ENCODE measurements at regions not wholly inside any gene's neighbourhood (a gene's known extent, or its start where the extent isn't known, plus 50 kb on each side); places are given as distances from the start of the nearest gene placed in this dataset.

GRCh38 chr2:105556366-105556765 is 157.5 kb upstream of the FHL2 start:
- H3K4me3 Mint-ChIP-seq (ENCODE audit: unreplicated experiment) = no peak overlapping the region
- no peaks in the 10 kb centered on the region for H3K9me3 Mint-ChIP-seq (ENCODE audit: unreplicated experiment)
- peaks cover 8% of the 10 kb centered on the region for H3K27me3 Mint-ChIP-seq (ENCODE audit: insufficient read depth, unreplicated experiment)
- H3K4me1 Mint-ChIP-seq (ENCODE audit: low read depth, unreplicated experiment) = no peaks in the 10 kb centered on the region
- intact Hi-C loops (cut with micrococcal nuclease; ENCODE audit: unreplicated experiment) = no loop called here
- no peaks in the 10 kb centered on the region; the same call in 1 of the 2 replicates for H3K27me3 ChIP-seq (replicated peaks; ENCODE audit: control insufficient read depth, insufficient read depth, low read length)
- TF ChIP-seq, protein P1, sequence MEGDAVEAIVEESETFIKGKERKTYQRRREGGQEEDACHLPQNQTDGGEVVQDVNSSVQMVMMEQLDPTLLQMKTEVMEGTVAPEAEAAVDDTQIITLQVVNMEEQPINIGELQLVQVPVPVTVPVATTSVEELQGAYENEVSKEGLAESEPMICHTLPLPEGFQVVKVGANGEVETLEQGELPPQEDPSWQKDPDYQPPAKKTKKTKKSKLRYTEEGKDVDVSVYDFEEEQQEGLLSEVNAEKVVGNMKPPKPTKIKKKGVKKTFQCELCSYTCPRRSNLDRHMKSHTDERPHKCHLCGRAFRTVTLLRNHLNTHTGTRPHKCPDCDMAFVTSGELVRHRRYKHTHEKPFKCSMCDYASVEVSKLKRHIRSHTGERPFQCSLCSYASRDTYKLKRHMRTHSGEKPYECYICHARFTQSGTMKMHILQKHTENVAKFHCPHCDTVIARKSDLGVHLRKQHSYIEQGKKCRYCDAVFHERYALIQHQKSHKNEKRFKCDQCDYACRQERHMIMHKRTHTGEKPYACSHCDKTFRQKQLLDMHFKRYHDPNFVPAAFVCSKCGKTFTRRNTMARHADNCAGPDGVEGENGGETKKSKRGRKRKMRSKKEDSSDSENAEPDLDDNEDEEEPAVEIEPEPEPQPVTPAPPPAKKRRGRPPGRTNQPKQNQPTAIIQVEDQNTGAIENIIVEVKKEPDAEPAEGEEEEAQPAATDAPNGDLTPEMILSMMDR (IDR thresholded peaks at IDR 0.05; ENCODE audit: insufficient read depth in 1 of 2, low read depth in 1 of 2, low read length in 1 of 2, severe bottlenecking in 1 of 2, unreplicated experiment in 1 of 2) = no peak
- BruUV-seq (replicated peaks) = no TSS peak
- no peaks in the 10 kb centered on the region for H3K9me3 ChIP-seq
- no peaks in the 10 kb centered on the region for H3K36me3 ChIP-seq (ENCODE audit: control insufficient read depth, insufficient read depth, low read length)
- POLR2A ChIA-PET = no interaction called here
- no peak for DNase-seq
- peaks cover 17% of the 10 kb centered on the region; the same call in 1 of the 2 replicates for H3K4me1 ChIP-seq
- H3K27ac Mint-ChIP-seq (ENCODE audit: unreplicated experiment) = no peak overlapping the region
- no peaks in the 10 kb centered on the region for H3K36me3 Mint-ChIP-seq (ENCODE audit: insufficient read depth, unreplicated experiment)
- CTCF ChIA-PET = no interaction called here
- H3K4me3 ChIP-seq (ENCODE audit: low read depth, low read length) = no peak overlapping the region

- TF ChIP-seq, protein P1 (IDR thresholded peaks at IDR 0.05; ENCODE audit: insufficient read depth in 1 of 2, low read depth in 1 of 2, low read length in 1 of 2, severe bottlenecking in 1 of 2, unreplicated experiment in 1 of 2) = no peak
- no peak for DNase-seq
- H3K27ac Mint-ChIP-seq (ENCODE audit: unreplicated experiment) = no peak overlapping the region
- intact Hi-C loops (cut with micrococcal nuclease; ENCODE audit: unreplicated experiment) = no loop called here
- no TSS peak for BruUV-seq (replicated peaks)
- ChIA-PET CTCF (no interaction called here), POLR2A (no interaction called here)
- H3K4me1 Mint-ChIP-seq (ENCODE audit: low read depth, unreplicated experiment) = no peaks in the 10 kb centered on the region
- H3K4me3 Mint-ChIP-seq (ENCODE audit: unreplicated experiment) = no peak overlapping the region
- peaks cover 7% of the 10 kb centered on the region for H3K27me3 Mint-ChIP-seq (ENCODE audit: insufficient read depth, unreplicated experiment)
- no peaks in the 10 kb centered on the region for H3K9me3 Mint-ChIP-seq (ENCODE audit: unreplicated experiment)
- Histone ChIP-seq H3K36me3 (ENCODE audit: control insufficient read depth, insufficient read depth, low read length) (no peaks in the 10 kb centered on the region), H3K27me3 (replicated peaks; ENCODE audit: control insufficient read depth, insufficient read depth, low read length) (no peaks in the 10 kb centered on the region; the same call in 1 of the 2 replicates), H3K4me3 (ENCODE audit: low read depth, low read length) (no peak overlapping the region), H3K4me1 (peaks cover 17% of the 10 kb centered on the region; the same call in 1 of the 2 replicates), H3K9me3 (no peaks in the 10 kb centered on the region)
- no peaks in the 10 kb centered on the region for H3K36me3 Mint-ChIP-seq (ENCODE audit: insufficient read depth, unreplicated experiment)
Measured at GRCh38 chr2:105554235-105554634, 155.4 kb upstream of the FHL2 start.

- TF ChIP-seq, protein P1 (IDR thresholded peaks at IDR 0.05; ENCODE audit: insufficient read depth in 1 of 2, low read depth in 1 of 2, low read length in 1 of 2, severe bottlenecking in 1 of 2, unreplicated experiment in 1 of 2) = no peak
- Histone ChIP-seq H3K9me3 (no peaks in the 10 kb centered on the region), H3K4me1 (peaks cover 17% of the 10 kb centered on the region; the same call in 1 of the 2 replicates), H3K4me3 (ENCODE audit: low read depth, low read length) (no peak overlapping the region), H3K27me3 (replicated peaks; ENCODE audit: control insufficient read depth, insufficient read depth, low read length) (no peaks in the 10 kb centered on the region), H3K36me3 (ENCODE audit: control insufficient read depth, insufficient read depth, low read length) (no peaks in the 10 kb centered on the region)
- POLR2A ChIA-PET = no interaction called here
- intact Hi-C loops (cut with micrococcal nuclease; ENCODE audit: unreplicated experiment) = no loop called here
- Mint-ChIP-seq H3K27ac (ENCODE audit: unreplicated experiment) (no peak overlapping the region), H3K9me3 (ENCODE audit: unreplicated experiment) (no peaks in the 10 kb centered on the region), H3K36me3 (ENCODE audit: insufficient read depth, unreplicated experiment) (no peaks in the 10 kb centered on the region), H3K4me3 (ENCODE audit: unreplicated experiment) (no peak overlapping the region), H3K4me1 (ENCODE audit: low read depth, unreplicated experiment) (no peaks in the 10 kb centered on the region), H3K27me3 (ENCODE audit: insufficient read depth, unreplicated experiment) (peaks cover 3% of the 10 kb centered on the region)
- DNase-seq = no peak
- BruUV-seq (replicated peaks) = no TSS peak
- CTCF ChIA-PET = interaction anchor here (0.6 kb wide), 1 partner anchor 10 kb away, joined by 3 read pairs; no protein-coding TSS in a partner anchor
Measured at GRCh38 chr2:105553538-105554196, 154.8 kb upstream of the FHL2 start.
